GM12874 (cell line): ENCODE measurements at regions not wholly inside any gene's neighbourhood (a gene's known extent, or its start where the extent isn't known, plus 50 kb on each side); places are given as distances from the start of the nearest gene placed in this dataset.

Experiments
- CTCF ChIP-seq: IDR thresholded peaks from 2 replicates; pipeline ENCODE4 v1.5.1; 2011; ENCODE audit warnings: low read depth, mild to moderate bottlenecking, control low read depth, low read length, moderate library complexity; ENCODE audit not compliant: insufficient read depth

DNA sequence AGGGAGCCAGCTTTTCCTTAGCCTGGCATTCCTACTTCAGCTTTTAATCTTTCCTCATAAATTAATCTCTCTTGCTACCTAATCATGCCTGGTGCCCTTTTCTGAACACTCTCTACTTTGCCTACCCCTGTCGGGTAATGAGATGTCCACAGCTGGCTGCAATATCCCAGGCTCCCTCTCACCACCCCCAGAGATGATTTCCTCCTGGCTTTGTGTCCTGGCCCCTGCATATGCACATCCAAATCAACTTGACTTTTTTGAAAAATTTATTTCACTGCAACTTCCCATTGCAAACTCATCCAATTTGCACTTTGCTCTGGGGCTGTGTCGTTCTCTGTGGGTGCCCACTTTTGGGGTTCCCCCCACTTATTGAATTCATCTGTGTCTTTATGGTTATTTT lies 218.1 kb upstream of the SKOR2 start:
- TF ChIP-seq CTCF = no peak

GRCh38 chr18:47461977-47462376 lies 210.5 kb upstream of the SKOR2 start:
- TF ChIP-seq CTCF = no peak

DNA sequence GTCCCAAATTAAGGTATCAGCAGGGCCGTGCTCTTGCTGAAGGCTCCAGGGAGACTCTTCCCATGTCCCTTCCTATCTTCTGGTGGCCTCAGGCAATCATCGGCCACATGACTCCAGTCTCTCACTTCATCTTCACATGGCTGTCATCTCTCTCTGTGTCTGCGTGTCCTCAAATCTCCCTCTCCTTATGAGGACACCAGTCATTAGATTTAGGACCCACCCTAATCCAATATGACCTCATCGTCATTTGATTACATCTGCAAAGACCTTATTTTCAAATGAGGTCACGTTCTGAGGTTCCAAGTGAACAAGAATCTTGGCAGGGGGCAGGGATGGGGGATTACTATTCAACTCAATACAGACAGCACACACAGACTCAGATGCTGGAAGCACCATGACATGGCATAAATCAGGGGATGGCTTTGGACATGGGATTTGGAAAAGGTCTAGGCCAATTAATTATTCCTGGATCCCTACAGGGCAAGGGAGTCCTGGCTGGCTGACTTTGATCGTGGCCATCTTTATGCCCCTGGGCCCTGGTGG lies 210.0 kb upstream of the SKOR2 start:
- TF ChIP-seq CTCF = no peak

GRCh38 chr18:47458483-47458882 lies 207.0 kb upstream of the SKOR2 start:
- no peak for TF ChIP-seq CTCF

- no peak for TF ChIP-seq CTCF
These were observed 206.2 kb upstream of the SKOR2 start for GRCh38 chr18:47457614-47458013.

DNA sequence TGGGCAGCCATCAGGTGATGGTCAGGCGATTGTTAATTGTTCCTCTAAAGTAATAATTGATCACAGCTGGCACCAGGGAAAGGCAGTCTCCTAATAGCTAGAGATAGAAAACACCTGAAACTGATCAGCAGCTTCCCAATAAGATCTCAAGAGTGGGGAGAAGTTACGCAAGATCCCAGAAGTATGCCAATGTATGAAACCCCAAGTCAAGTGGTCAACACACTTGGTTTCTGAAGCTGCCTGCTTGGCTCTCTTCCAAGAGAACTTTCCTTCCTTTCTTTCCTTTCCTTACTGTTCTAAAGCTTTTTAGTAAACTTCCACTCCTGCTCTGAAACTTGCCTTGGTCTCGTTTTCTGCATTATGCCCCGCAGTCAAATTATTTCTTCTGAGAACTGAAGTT lies 201.6 kb upstream of the SKOR2 start:
- TF ChIP-seq CTCF = no peak

DNA sequence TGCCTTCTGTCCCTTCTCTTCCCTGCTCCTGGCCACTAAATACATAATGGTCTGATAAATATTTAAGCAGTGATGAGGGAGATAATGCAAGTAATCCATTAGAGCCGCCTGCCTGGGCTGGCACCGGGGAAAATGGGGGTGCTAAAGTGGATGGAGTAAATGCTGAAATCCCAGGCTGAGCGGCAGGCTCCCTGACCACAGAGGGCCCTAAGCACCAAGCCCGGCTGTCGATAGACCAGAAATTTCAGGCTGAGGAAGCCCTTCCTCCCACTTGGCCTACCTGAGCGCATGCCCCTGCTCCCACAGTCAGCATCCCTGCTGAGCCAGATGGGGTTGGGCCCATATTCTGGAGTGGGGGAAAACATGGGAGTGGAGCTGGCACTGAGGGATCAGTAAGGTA lies 197.5 kb upstream of the SKOR2 start:
- TF ChIP-seq CTCF = no peak

GRCh38 chr18:47441914-47442313 lies 190.5 kb upstream of the SKOR2 start:
- no peak for TF ChIP-seq CTCF
